Gastroesophageal sphincter (tissue), 4 donors: ENCODE measurements at regions not wholly inside any gene's neighbourhood (a gene's known extent, or its start where the extent isn't known, plus 50 kb on each side); places are given as distances from the start of the nearest gene placed in this dataset.

Experiments used
- ATAC-seq: fragments of 150-250 bp; one replicate; pipeline ENCODE4 v1.9.1; 2016; ENCODE audit warnings: mild to moderate bottlenecking, moderate library complexity
- H3K27ac ChIP-seq, 4 donors: fragments of 200-600 bp; sonication (generic) in 3 of 4; 1 replicate in 3 of 4; 2 replicates in 1 of 4; pipeline ENCODE4 v1.5.1; 2016 to 2019
- H3K27me3 ChIP-seq: fragments of 200-600 bp; sonication (generic); one replicate; pipeline ENCODE4 v1.5.1; 2019
- H3K36me3 ChIP-seq, 2 donors: fragments of 200-600 bp; sonication (generic); one replicate each; pipeline ENCODE4 v1.5.1; 2019; ENCODE audit warnings: control low read depth in 1 of 2
- H3K4me1 ChIP-seq, 3 donors: fragments of 200-600 bp; sonication (generic); 1 replicate in 2 of 3; 2 replicates in 1 of 3; pipeline ENCODE4 v1.5.1; 2016 to 2019; ENCODE audit warnings: control low read depth in 2 of 3
- H3K4me3 ChIP-seq, 2 donors: fragments of 200-600 bp; sonication (generic); one replicate each; pipeline ENCODE4 v1.5.1; 2019; ENCODE audit warnings: mild to moderate bottlenecking in 1 of 2, moderate library complexity in 1 of 2
- H3K9me3 ChIP-seq, 3 donors: fragments of 200-600 bp; sonication (generic); one replicate each; pipeline ENCODE4 v1.5.1; 2017 to 2019; ENCODE audit warnings: control low read depth in 2 of 3
- EP300 ChIP-seq: sonication (generic); formaldehyde crosslinking; IDR thresholded peaks from one replicate; pipeline ENCODE4 v1.6.1; 2017; ENCODE audit warnings: antibody characterized with exemption, mild to moderate bottlenecking
- POLR2A ChIP-seq, 2 donors: fragments of 450-650 bp; IDR thresholded peaks; one replicate each; pipeline ENCODE4 v1.6.1; 2017; ENCODE audit warnings: antibody characterized with exemption in 2 of 2, mild to moderate bottlenecking in 2 of 2, moderate library complexity in 1 of 2
- POLR2AphosphoS5 ChIP-seq: sonication (generic); formaldehyde crosslinking; IDR thresholded peaks from one replicate; pipeline ENCODE4 v1.6.1; 2017; ENCODE audit warnings: antibody characterized with exemption
- WGBS, 2 donors: methylation state at CpG; one replicate each; pipeline ENCODE4 v1.1.5; 2018; ENCODE audit warnings: low coverage in 1 of 2; 5-methylcytosine and 5-hydroxymethylcytosine counted together
- TF ChIP-seq, protein P1 (sequence below), 4 experiments: fragments of 200-600 bp in 2 of 4; fragments of 450-650 bp in 2 of 4; sonication (generic) in 1 of 4; IDR thresholded peaks; one replicate each; pipeline ENCODE4 v1.5.1; 2017 to 2019; ENCODE audit warnings: antibody characterized with exemption in 4 of 4, mild to moderate bottlenecking in 2 of 4, moderate library complexity in 2 of 4

DNA sequence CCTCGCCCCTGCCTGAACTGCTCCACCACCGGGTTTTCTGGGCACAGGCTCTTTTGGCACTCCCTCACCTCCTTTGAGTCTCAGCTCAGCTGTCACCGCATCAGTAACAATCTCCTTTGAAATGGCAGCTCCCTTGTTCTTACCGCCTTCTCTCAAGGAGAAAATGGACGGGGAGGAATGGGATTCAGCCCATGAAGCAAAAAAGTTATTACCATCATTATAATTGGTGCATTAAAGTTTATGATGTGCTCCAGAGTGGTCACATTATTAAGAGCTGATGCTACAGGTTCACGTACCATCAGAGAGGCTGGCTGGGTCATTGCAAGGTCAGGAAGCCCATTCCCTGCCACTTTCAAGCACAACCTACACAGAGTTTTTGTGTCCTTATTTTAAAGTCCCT is 344.7 kb downstream of the AGTPBP1 start:
- 86% methylated on average over 4 to 5 of the region's 6 CpGs for WGBS, 2 donors
- no peaks in the 10 kb centered on the region for H3K36me3 ChIP-seq
- H3K27ac ChIP-seq, result no peak overlapping the region
- no peak overlapping the region for H3K4me3 ChIP-seq
- TF ChIP-seq POLR2AphosphoS5, result no peak
- TF ChIP-seq, protein P1, sequence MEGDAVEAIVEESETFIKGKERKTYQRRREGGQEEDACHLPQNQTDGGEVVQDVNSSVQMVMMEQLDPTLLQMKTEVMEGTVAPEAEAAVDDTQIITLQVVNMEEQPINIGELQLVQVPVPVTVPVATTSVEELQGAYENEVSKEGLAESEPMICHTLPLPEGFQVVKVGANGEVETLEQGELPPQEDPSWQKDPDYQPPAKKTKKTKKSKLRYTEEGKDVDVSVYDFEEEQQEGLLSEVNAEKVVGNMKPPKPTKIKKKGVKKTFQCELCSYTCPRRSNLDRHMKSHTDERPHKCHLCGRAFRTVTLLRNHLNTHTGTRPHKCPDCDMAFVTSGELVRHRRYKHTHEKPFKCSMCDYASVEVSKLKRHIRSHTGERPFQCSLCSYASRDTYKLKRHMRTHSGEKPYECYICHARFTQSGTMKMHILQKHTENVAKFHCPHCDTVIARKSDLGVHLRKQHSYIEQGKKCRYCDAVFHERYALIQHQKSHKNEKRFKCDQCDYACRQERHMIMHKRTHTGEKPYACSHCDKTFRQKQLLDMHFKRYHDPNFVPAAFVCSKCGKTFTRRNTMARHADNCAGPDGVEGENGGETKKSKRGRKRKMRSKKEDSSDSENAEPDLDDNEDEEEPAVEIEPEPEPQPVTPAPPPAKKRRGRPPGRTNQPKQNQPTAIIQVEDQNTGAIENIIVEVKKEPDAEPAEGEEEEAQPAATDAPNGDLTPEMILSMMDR (IDR thresholded peaks at IDR 0.05), result no peak
- TF ChIP-seq POLR2A (IDR thresholded peaks at IDR 0.05), result no peak
- no peak for TF ChIP-seq EP300
- H3K27me3 ChIP-seq, result peaks cover 10% of the 10 kb centered on the region
- H3K9me3 ChIP-seq, result no peaks in the 10 kb centered on the region
- no peak for ATAC-seq
- no peaks in the 10 kb centered on the region for H3K4me1 ChIP-seq

DNA sequence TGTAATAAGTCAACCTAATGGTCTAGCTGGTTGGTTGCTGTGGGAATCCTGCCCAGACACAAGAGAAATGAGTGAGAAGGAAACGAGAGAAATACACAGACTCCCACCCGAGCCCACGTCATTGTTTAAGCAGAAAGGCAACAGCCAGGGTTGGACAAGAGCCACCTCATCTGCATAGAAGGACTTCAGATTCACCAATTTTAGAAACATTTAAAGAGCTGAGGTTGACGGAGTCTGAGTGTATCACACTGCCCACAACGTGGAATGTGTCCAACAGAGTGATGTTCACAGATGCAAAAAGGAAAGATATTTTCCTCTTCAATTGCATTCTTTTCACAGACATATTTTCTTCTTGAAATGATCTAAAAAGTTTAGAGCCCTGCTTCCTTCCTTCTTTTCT is 349.5 kb downstream of the AGTPBP1 start:
- Histone ChIP-seq H3K4me3 (no peak overlapping the region), H3K9me3 (no peaks in the 10 kb centered on the region), H3K36me3 (no peaks in the 10 kb centered on the region), H3K27me3 (peaks cover 10% of the 10 kb centered on the region), H3K27ac (no peak overlapping the region), H3K4me1 (no peaks in the 10 kb centered on the region)
- WGBS, 2 donors, result 35 to 40% methylated on average over 3 to 5 of the region's 5 CpGs
- TF ChIP-seq POLR2A (IDR thresholded peaks at IDR 0.05) (no peak), EP300 (no peak), POLR2AphosphoS5 (no peak)
- TF ChIP-seq, protein P1 (IDR thresholded peaks at IDR 0.05), result no peak
- ATAC-seq, result no peak

DNA sequence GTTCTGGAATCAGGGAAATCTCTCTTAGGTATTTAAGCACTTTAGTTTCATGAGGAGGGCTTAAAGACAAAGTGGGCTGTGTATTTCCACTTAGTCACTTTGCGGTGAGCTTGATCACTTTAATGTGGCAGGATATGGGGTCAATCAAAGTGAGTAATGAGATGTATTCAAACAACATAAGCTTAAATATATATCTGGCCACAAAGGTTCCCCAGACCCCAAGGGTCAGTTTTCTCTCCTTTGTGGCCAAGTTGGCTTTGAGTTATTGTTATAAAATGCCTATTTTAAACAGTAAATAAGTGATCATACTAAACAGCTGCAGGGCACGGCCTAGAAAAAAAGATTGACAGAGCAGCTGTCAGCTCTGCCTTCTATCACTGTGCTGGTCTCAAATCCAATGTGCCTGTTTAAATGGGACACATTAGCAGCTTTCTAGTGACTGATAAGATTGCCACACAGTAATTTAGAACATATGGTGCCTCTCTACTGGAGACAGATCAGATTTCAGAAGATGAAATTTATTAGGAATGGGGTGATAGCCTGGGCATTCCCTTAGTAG is 363.9 kb downstream of the AGTPBP1 start:
- Histone ChIP-seq H3K4me1 (no peaks in the 10 kb centered on the region), H3K36me3 (no peaks in the 10 kb centered on the region), H3K9me3 (no peaks in the 10 kb centered on the region), H3K27ac (no peak overlapping the region), H3K27me3 (no peaks in the 10 kb centered on the region), H3K4me3 (no peak overlapping the region)
- no peak for ATAC-seq
- 20 to 25% methylated on average over 2 of the region's 2 CpGs for WGBS, 2 donors
- TF ChIP-seq, protein P1 (IDR thresholded peaks at IDR 0.05), result no peak
- TF ChIP-seq POLR2A (IDR thresholded peaks at IDR 0.05) (no peak), POLR2AphosphoS5 (no peak), EP300 (no peak)

DNA sequence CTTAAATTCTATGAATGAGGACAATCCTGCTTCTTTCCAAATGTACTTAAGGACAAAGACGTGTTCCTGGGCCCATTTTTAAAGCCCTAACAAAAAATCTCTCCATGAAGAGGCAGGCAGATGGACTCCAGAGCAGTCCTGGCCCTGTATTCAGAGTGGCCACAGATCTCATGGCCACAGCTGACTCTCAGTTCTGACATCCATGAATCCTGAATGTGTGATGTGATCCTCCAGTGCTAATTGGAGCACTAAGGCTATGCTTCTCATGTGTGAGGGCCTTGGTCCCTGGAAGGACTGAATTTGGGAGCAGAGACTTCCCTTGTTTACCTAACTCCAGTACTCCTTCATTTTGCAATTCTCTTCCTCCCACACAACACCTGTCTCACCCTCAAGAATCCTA is 373.0 kb downstream of the AGTPBP1 start:
- 100% methylated on average over 1 of the region's 1 CpG for WGBS, 2 donors
- TF ChIP-seq EP300 (no peak), POLR2AphosphoS5 (no peak), POLR2A (IDR thresholded peaks at IDR 0.05) (no peak)
- TF ChIP-seq, protein P1 (IDR thresholded peaks at IDR 0.05), result no peak
- Histone ChIP-seq H3K4me3 (no peak overlapping the region), H3K9me3 (no peaks in the 10 kb centered on the region), H3K36me3 (no peaks in the 10 kb centered on the region), H3K27ac (no peak overlapping the region), H3K27me3 (no peaks in the 10 kb centered on the region), H3K4me1 (no peaks in the 10 kb centered on the region)
- no peak for ATAC-seq

DNA sequence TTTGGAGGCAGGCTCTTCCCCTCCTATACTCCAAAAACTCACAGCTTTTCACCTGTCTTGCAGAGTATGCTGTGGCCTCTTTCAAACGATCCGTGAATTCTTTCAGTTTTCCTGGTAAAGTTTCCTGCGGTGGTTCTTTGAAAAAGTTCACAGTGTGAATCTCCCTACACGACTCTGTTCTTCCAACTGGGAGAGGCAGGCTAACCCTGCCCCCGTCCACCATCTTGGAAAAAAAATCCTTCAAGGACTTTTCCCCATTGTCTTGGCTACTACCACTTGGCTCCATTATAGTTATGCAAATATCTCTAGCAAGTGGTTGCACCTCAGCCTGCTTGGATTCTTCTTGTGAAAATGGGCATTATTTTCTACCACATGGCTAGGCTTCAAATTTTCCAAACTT is 382.6 kb downstream of the AGTPBP1 start:
- Histone ChIP-seq H3K36me3 (no peaks in the 10 kb centered on the region), H3K4me1 (no peaks in the 10 kb centered on the region), H3K27me3 (peaks cover 6% of the 10 kb centered on the region), H3K9me3 (peaks cover 0 to 15% (median 0%) of the 10 kb centered on the region in 3 donors), H3K4me3 (no peak overlapping the region), H3K27ac (no peak overlapping the region)
- WGBS, 2 donors, result 81 to 96% methylated on average over 3 to 5 of the region's 5 CpGs
- TF ChIP-seq, protein P1 (IDR thresholded peaks at IDR 0.05), result no peak
- TF ChIP-seq EP300 (no peak), POLR2A (IDR thresholded peaks at IDR 0.05) (no peak), POLR2AphosphoS5 (no peak)
- ATAC-seq, result no peak
